Thoracic aorta (tissue), 2 donors: ENCODE measurements at regions not wholly inside any gene's neighbourhood (a gene's known extent, or its start where the extent isn't known, plus 50 kb on each side); places are given as distances from the start of the nearest gene placed in this dataset.

Experiments
- ATAC-seq: fragments of 150-250 bp; one replicate; pipeline ENCODE4 v1.8.0; 2017; ENCODE audit warnings: low read depth; ENCODE audit not compliant: insufficient number of reproducible peaks, low FRiP score
- DNase-seq: peaks from one replicate; pipeline ENCODE4 v3.0.0-alpha.2; 2020; ENCODE audit warnings: low spot score
- H3K27ac ChIP-seq, 2 donors: fragments of 200-600 bp; sonication (generic); 1 replicate in 1 of 2; 2 replicates in 1 of 2; pipeline ENCODE4 v1.5.1; 2016; ENCODE audit warnings: mild to moderate bottlenecking in 2 of 2, moderate library complexity in 2 of 2
- H3K27me3 ChIP-seq: fragments of 200-600 bp; sonication (generic); replicated peaks from 2 replicates; pipeline ENCODE4 v1.6.0; 2016; ENCODE audit warnings: mild to moderate bottlenecking; ENCODE audit not compliant: insufficient read depth
- H3K36me3 ChIP-seq: fragments of 200-600 bp; sonication (generic); one replicate; pipeline ENCODE4 v1.5.1; 2016
- H3K4me1 ChIP-seq, 2 donors: fragments of 200-600 bp; sonication (generic); 1 replicate in 1 of 2; 2 replicates in 1 of 2; pipeline versions ENCODE4 v1.5.1 to v1.6.0; 2016; ENCODE audit warnings: low read depth in 2 of 2, mild to moderate bottlenecking in 1 of 2; ENCODE audit not compliant: control insufficient read depth in 1 of 2
- H3K4me3 ChIP-seq: fragments of 200-600 bp; sonication (generic); 2 replicates; pipeline ENCODE4 v1.5.1; 2016; ENCODE audit warnings: mild to moderate bottlenecking
- H3K9me3 ChIP-seq: fragments of 200-600 bp; sonication (generic); 2 replicates; pipeline ENCODE4 v1.5.1; 2016
- TF ChIP-seq, protein P1 (sequence below): fragments of 200-600 bp; sonication (generic); IDR thresholded peaks from one replicate; pipeline ENCODE4 v1.5.1; 2019; ENCODE audit warnings: antibody characterized with exemption

DNA sequence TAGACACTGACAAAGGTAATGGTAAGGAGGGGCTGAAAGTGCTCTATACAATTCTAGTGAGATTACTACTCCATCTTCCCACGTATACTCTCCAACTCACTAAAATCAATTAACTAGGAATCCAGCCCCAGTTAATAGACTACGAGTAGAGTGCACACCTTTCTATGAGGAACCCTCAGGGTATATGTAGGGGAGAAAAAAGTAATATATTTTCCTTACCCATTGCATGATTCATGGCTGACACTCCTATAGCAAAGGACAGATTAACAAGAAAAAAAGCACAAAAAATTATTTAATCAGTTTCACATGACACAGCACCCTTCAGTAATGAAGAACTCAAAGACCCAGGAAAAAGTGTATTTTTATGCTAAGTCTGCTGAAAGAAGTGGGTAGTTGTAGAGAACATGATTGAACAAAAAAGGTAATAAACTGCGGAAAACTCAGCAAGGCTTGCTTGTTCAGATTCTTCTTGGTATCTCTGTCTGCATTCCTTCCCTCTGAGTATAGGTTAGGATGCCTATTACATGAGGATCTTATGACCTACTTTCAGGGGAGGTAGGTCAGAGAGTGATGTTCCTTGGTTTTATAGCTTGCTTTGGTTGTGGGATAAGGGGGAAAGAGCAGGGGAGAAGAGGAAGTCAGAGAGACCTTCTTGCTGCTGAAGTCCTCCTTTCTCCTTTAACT lies 342.0 kb upstream of the DLGAP1 start:
- DNase-seq (no peak), ATAC-seq (no peak)
- H3K9me3 ChIP-seq: no peaks in the 10 kb centered on the region
- H3K27me3 ChIP-seq: no peaks in the 10 kb centered on the region
- H3K27ac ChIP-seq: no peak overlapping the region
- no peaks in the 10 kb centered on the region for H3K36me3 ChIP-seq
- no peak overlapping the region for H3K4me3 ChIP-seq
- TF ChIP-seq, protein P1, sequence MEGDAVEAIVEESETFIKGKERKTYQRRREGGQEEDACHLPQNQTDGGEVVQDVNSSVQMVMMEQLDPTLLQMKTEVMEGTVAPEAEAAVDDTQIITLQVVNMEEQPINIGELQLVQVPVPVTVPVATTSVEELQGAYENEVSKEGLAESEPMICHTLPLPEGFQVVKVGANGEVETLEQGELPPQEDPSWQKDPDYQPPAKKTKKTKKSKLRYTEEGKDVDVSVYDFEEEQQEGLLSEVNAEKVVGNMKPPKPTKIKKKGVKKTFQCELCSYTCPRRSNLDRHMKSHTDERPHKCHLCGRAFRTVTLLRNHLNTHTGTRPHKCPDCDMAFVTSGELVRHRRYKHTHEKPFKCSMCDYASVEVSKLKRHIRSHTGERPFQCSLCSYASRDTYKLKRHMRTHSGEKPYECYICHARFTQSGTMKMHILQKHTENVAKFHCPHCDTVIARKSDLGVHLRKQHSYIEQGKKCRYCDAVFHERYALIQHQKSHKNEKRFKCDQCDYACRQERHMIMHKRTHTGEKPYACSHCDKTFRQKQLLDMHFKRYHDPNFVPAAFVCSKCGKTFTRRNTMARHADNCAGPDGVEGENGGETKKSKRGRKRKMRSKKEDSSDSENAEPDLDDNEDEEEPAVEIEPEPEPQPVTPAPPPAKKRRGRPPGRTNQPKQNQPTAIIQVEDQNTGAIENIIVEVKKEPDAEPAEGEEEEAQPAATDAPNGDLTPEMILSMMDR: no peak
- no peaks in the 10 kb centered on the region for H3K4me1 ChIP-seq

DNA sequence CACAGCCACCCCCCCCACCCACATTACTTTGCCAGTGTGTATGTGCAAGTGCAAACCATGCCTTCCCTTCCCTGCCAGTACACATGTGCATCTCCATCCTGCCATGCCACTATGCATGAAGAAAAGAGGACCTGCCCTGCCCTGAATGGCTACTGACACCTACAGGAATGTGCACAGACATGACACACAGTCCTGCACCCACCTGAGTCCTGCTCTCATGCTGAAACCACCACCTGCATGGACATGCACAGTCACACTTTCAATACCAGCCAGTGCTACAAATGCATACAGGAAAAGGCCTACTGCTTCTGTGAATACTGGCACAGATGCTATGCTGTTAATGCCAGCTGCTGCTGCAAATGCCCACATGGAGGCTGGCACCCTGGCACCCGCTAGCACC lies 334.4 kb upstream of the DLGAP1 start:
- Histone ChIP-seq H3K4me1 (no peaks in the 10 kb centered on the region), H3K9me3 (peaks cover 5% of the 10 kb centered on the region), H3K4me3 (no peak overlapping the region), H3K27ac (no peak overlapping the region), H3K36me3 (no peaks in the 10 kb centered on the region), H3K27me3 (no peaks in the 10 kb centered on the region)
- TF ChIP-seq, protein P1: no peak
- ATAC-seq: no peak
- DNase-seq: no peak

DNA sequence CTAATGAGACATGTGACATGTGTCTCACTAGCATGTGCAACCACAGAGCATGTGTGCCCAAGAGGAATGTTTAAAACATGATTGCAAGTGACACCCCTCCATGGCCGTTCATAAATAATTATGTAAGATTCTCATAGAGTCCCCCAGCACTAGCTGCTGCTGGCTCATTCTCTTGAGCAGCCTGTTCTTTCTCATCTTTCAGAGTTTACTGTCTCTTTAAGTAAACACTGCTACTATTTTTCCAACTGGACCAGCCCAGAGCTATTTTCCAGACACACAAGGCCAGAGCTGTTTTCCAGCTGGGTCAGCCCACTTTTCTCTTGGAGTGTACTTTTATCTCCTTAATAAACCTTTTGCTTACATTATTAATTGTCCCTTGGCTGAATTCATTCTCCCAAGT lies 326.8 kb upstream of the DLGAP1 start:
- no peak overlapping the region for H3K27ac ChIP-seq
- no peaks in the 10 kb centered on the region for H3K9me3 ChIP-seq
- no peaks in the 10 kb centered on the region for H3K4me1 ChIP-seq
- no peak for DNase-seq
- no peaks in the 10 kb centered on the region for H3K36me3 ChIP-seq
- no peak for ATAC-seq
- TF ChIP-seq, protein P1: no peak
- H3K27me3 ChIP-seq: no peaks in the 10 kb centered on the region
- H3K4me3 ChIP-seq: no peak overlapping the region

DNA sequence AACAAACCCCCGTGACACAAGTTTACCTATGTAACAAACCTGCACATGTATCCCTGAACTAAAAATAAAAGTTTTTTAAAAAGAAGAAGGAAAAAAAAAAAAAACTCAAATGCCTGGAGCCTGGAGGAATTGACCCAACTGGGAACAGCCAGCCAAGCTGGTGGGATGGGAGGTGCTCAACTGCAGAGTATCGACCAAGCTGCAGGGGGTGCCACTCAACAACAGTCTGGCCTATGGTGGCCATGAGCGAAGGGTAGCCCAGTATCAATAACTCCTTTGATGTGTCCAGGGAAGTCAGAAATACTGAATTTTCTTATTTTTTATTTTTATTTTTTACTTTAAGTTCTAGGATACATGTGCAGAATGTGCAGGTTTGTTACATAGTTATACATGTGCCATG lies 310.3 kb upstream of the DLGAP1 start:
- Histone ChIP-seq H3K4me3 (no peak overlapping the region), H3K9me3 (no peaks in the 10 kb centered on the region), H3K27ac (no peak overlapping the region), H3K27me3 (no peaks in the 10 kb centered on the region), H3K4me1 (no peaks in the 10 kb centered on the region), H3K36me3 (no peaks in the 10 kb centered on the region)
- no peak for ATAC-seq
- TF ChIP-seq, protein P1: no peak
- DNase-seq: no peak

DNA sequence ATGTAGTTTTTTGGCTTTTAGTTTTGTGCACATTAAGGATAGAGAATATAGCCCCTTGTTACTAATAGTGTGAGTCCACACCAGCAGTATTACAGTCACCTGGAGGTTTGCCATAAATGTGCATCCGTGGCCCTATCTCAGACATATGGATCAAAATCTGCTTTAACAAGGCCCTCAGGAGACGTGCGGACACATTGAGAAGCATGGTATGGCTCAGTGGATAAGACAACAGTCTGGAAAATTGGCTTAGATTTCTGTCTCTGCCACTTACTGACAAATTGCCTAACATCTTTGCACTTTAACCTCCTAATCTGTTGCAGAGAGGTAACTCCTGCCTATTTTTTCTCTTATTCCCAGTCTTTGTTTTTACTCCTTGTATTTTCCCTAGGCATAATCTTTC lies 307.2 kb upstream of the DLGAP1 start:
- H3K36me3 ChIP-seq: no peaks in the 10 kb centered on the region
- TF ChIP-seq, protein P1: no peak
- no peaks in the 10 kb centered on the region for H3K9me3 ChIP-seq
- no peak overlapping the region for H3K4me3 ChIP-seq
- H3K27me3 ChIP-seq: no peaks in the 10 kb centered on the region
- no peak overlapping the region for H3K27ac ChIP-seq
- H3K4me1 ChIP-seq: no peaks in the 10 kb centered on the region
- no peak for ATAC-seq
- DNase-seq: no peak
